Sigmoid colon (tissue), 6 donors: ENCODE measurements at regions not wholly inside any gene's neighbourhood (a gene's known extent, or its start where the extent isn't known, plus 50 kb on each side); places are given as distances from the start of the nearest gene placed in this dataset.

Experiments used
- DNase-seq: peaks from one replicate; pipeline ENCODE4 v3.0.0-alpha.2; 2019
- H3K27ac ChIP-seq, 4 donors: fragments of 200-600 bp; sonication (generic); one replicate each; pipeline ENCODE4 v1.5.1; 2016 to 2019; ENCODE audit warnings: mild to moderate bottlenecking in 1 of 4
- H3K27me3 ChIP-seq, 3 donors: fragments of 200-600 bp; sonication (generic); one replicate each; pipeline ENCODE4 v1.5.1; 2019; ENCODE audit warnings: mild to moderate bottlenecking in 1 of 3
- H3K36me3 ChIP-seq, 4 donors: fragments of 200-600 bp; sonication (generic); one replicate each; pipeline ENCODE4 v1.5.1; 2016 to 2019
- H3K4me1 ChIP-seq, 4 donors: fragments of 200-600 bp; sonication (generic); one replicate each; pipeline ENCODE4 v1.5.1; 2017 to 2019
- H3K4me3 ChIP-seq, 4 donors: fragments of 200-600 bp; sonication (generic); one replicate each; pipeline ENCODE4 v1.5.1; 2017 to 2019; ENCODE audit warnings: mild to moderate bottlenecking in 2 of 4, moderate library complexity in 1 of 4
- H3K9me3 ChIP-seq, 4 donors: fragments of 200-600 bp in 3 of 4; sonication (generic) in 3 of 4; one replicate each; pipeline versions ENCODE4 v1.5.1 to v1.6.1; 2013 to 2019
- CTCF ChIP-seq, 4 experiments: fragments of 450-650 bp in 3 of 4; fragments of 200-600 bp in 1 of 4; IDR thresholded peaks; one replicate each; pipeline ENCODE4 v1.5.1; 2016 to 2019; ENCODE audit warnings: antibody characterized with exemption in 4 of 4, mild to moderate bottlenecking in 3 of 4, moderate library complexity in 2 of 4
- EP300 ChIP-seq, 4 donors: sonication (generic); formaldehyde crosslinking; IDR thresholded peaks; one replicate each; pipeline ENCODE4 v1.6.1; 2017; ENCODE audit warnings: antibody characterized with exemption in 4 of 4
- POLR2A ChIP-seq, 2 donors: fragments of 450-650 bp; IDR thresholded peaks; one replicate each; pipeline ENCODE4 v1.6.1; 2016; ENCODE audit warnings: antibody characterized with exemption in 2 of 2, mild to moderate bottlenecking in 2 of 2, moderate library complexity in 2 of 2
- POLR2AphosphoS5 ChIP-seq, 4 donors: sonication (generic); formaldehyde crosslinking; IDR thresholded peaks; one replicate each; pipeline ENCODE4 v1.6.1; 2017; ENCODE audit warnings: antibody characterized with exemption in 4 of 4
- WGBS, 2 donors: extraction: QIAGEN DNeasy Blood & Tissue Kit; methylation state at CpG; one replicate each; pipeline ENCODE4 v1.1.7; 2013; 5-methylcytosine and 5-hydroxymethylcytosine counted together
- intact Hi-C: fragments of 100-400 bp; cut with DNase I; formaldehyde crosslinking; loops from one replicate; pipeline ENCODE4 v1.15.1; 2023
- donor health status: healthy with polysubstance abuse.
- donor health status: healthy.

GRCh38 chr15:92328207-92328606, 65.5 kb upstream of the ST8SIA2 start:
- intact Hi-C loops = no loop called here
- TF ChIP-seq POLR2A (IDR thresholded peaks at IDR 0.05) (no peak), EP300 (IDR thresholded peaks at IDR 0.05) (no peak), POLR2AphosphoS5 (IDR thresholded peaks at IDR 0.05) (no peak), CTCF (IDR thresholded peaks at IDR 0.05) (no peak)
- Histone ChIP-seq H3K36me3 (no peaks in the 10 kb centered on the region), H3K4me3 (no peak overlapping the region), H3K9me3 (peaks cover 0 to 5% (median 2%) of the 10 kb centered on the region in 4 donors), H3K4me1 (peaks cover 0 to 3% (median 1%) of the 10 kb centered on the region in 4 donors), H3K27me3 (no peaks in the 10 kb centered on the region), H3K27ac (no peak overlapping the region)
- DNase-seq = no peak
- WGBS, 2 donors = 24 to 71% methylated on average over 1 of the region's 1 CpG

GRCh38 chr15:92332125-92332899, 61.4 kb upstream of the ST8SIA2 start:
- Histone ChIP-seq H3K4me1 (no peaks in the 10 kb centered on the region), H3K27ac (no peak overlapping the region), H3K4me3 (no peak overlapping the region), H3K9me3 (peaks cover 0 to 5% (median 2%) of the 10 kb centered on the region in 4 donors), H3K36me3 (no peaks in the 10 kb centered on the region), H3K27me3 (no peaks in the 10 kb centered on the region)
- WGBS, 2 donors = 84 to 89% methylated on average over 6 of the region's 6 CpGs
- TF ChIP-seq CTCF (IDR thresholded peaks at IDR 0.05) (no peak), EP300 (IDR thresholded peaks at IDR 0.05) (no peak), POLR2AphosphoS5 (IDR thresholded peaks at IDR 0.05) (no peak), POLR2A (IDR thresholded peaks at IDR 0.05) (no peak)
- intact Hi-C loops = no loop called here
- no peak for DNase-seq

- no peaks in the 10 kb centered on the region for H3K36me3 ChIP-seq
- TF ChIP-seq POLR2A (IDR thresholded peaks at IDR 0.05) (no peak), EP300 (IDR thresholded peaks at IDR 0.05) (no peak), POLR2AphosphoS5 (IDR thresholded peaks at IDR 0.05) (no peak), CTCF (IDR thresholded peaks at IDR 0.05) (no peak)
- intact Hi-C loops = no loop called here
- H3K9me3 ChIP-seq = peaks cover 0 to 5% (median 2%) of the 10 kb centered on the region in 4 donors
- no peaks in the 10 kb centered on the region for H3K27me3 ChIP-seq
- WGBS, 2 donors = 68 to 99% methylated on average over 2 of the region's 2 CpGs
- DNase-seq = no peak
- H3K27ac ChIP-seq = no peak overlapping the region
- H3K4me1 ChIP-seq = no peaks in the 10 kb centered on the region
- no peak overlapping the region for H3K4me3 ChIP-seq
Measured at GRCh38 chr15:92333709-92334108, 60.0 kb upstream of the ST8SIA2 start.

GRCh38 chr15:92336419-92336987, 57.2 kb upstream of the ST8SIA2 start:
- no peak for TF ChIP-seq CTCF (IDR thresholded peaks at IDR 0.05)
- no peak for TF ChIP-seq POLR2A (IDR thresholded peaks at IDR 0.05)
- TF ChIP-seq EP300 (IDR thresholded peaks at IDR 0.05) = no peak
- TF ChIP-seq POLR2AphosphoS5 (IDR thresholded peaks at IDR 0.05) = no peak
- Histone ChIP-seq H3K4me1 (no peaks in the 10 kb centered on the region), H3K36me3 (no peaks in the 10 kb centered on the region), H3K27me3 (no peaks in the 10 kb centered on the region), H3K4me3 (no peak overlapping the region), H3K9me3 (peaks cover 0 to 5% (median 2%) of the 10 kb centered on the region in 4 donors), H3K27ac (no peak overlapping the region)
- WGBS, 2 donors = 81 to 85% methylated on average over 2 of the region's 2 CpGs
- intact Hi-C loops = no loop called here
- DNase-seq = no peak
